ENCODE measurements at regions not wholly inside any gene's neighbourhood (a gene's known extent, or its start where the extent isn't known, plus 50 kb on each side); places are given as distances from the start of the nearest gene placed in this dataset.

DNA sequence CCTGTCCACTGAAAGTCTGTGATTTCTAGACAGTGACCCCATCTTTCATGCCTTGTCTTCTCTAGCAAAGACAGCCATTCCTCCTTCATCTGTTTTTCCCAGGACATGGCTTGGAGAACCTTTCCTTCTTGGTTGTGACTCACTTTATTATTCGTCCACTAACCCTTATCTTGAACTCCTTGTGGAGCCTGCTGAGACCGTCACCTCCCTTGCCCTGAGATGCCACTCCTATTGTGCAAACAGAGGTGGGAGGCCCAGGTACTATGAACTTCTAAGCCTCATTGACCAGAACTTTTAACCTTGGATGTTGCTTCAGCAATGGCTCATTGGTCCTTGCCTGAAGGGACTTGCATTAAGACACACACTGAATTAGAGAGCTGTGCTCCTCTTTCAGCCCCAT lies 117.5 kb downstream of the FOXD2 start:
- TF ChIP-seq, protein P1, sequence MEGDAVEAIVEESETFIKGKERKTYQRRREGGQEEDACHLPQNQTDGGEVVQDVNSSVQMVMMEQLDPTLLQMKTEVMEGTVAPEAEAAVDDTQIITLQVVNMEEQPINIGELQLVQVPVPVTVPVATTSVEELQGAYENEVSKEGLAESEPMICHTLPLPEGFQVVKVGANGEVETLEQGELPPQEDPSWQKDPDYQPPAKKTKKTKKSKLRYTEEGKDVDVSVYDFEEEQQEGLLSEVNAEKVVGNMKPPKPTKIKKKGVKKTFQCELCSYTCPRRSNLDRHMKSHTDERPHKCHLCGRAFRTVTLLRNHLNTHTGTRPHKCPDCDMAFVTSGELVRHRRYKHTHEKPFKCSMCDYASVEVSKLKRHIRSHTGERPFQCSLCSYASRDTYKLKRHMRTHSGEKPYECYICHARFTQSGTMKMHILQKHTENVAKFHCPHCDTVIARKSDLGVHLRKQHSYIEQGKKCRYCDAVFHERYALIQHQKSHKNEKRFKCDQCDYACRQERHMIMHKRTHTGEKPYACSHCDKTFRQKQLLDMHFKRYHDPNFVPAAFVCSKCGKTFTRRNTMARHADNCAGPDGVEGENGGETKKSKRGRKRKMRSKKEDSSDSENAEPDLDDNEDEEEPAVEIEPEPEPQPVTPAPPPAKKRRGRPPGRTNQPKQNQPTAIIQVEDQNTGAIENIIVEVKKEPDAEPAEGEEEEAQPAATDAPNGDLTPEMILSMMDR (IDR thresholded peaks at IDR 0.05): no peak
- no peak for TF ChIP-seq POLR2A (IDR thresholded peaks at IDR 0.05)

All from uterus (tissue), 2 donors.